Suprapubic skin (tissue), 4 donors: ENCODE measurements at regions not wholly inside any gene's neighbourhood (a gene's known extent, or its start where the extent isn't known, plus 50 kb on each side); places are given as distances from the start of the nearest gene placed in this dataset.

ENCODE experiments used
- POLR2A ChIP-seq, 2 donors: fragments of 450-650 bp; IDR thresholded peaks; one replicate each; pipeline ENCODE4 v1.6.1; 2017; ENCODE audit warnings: antibody characterized with exemption in 2 of 2, mild to moderate bottlenecking in 2 of 2, moderate library complexity in 2 of 2
- POLR2AphosphoS5 ChIP-seq, 3 donors: sonication (generic); formaldehyde crosslinking; IDR thresholded peaks; one replicate each; pipeline ENCODE4 v1.6.1; 2017; ENCODE audit warnings: antibody characterized with exemption in 3 of 3
- TF ChIP-seq, protein P1 (sequence below), 2 donors: fragments of 200-600 bp in 1 of 2; fragments of 450-650 bp in 1 of 2; sonication (generic) in 1 of 2; IDR thresholded peaks; one replicate each; pipeline ENCODE4 v1.5.1; 2016 to 2019; ENCODE audit warnings: antibody characterized with exemption in 2 of 2, mild to moderate bottlenecking in 1 of 2, moderate library complexity in 1 of 2

DNA sequence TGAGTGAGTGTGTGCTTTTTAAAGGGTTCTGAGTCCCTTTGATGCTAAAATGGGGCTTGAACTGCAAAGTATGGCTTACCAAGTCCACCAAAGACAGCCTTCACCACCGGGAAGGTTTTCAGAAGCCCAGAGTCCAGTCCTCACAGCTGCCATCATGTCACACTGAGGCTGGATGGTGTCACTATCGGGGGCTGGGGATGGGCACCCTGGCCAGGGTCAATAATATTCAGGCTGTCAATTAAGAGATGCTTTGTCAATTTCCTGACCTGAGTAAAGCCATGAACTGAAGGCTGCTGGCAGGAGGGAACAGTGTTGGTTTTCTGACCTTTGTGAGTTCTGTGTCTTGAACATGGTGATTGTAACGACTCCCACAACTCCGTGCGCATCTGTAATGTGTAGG lies 373.0 kb upstream of the B3GAT1 start:
- TF ChIP-seq, protein P1, sequence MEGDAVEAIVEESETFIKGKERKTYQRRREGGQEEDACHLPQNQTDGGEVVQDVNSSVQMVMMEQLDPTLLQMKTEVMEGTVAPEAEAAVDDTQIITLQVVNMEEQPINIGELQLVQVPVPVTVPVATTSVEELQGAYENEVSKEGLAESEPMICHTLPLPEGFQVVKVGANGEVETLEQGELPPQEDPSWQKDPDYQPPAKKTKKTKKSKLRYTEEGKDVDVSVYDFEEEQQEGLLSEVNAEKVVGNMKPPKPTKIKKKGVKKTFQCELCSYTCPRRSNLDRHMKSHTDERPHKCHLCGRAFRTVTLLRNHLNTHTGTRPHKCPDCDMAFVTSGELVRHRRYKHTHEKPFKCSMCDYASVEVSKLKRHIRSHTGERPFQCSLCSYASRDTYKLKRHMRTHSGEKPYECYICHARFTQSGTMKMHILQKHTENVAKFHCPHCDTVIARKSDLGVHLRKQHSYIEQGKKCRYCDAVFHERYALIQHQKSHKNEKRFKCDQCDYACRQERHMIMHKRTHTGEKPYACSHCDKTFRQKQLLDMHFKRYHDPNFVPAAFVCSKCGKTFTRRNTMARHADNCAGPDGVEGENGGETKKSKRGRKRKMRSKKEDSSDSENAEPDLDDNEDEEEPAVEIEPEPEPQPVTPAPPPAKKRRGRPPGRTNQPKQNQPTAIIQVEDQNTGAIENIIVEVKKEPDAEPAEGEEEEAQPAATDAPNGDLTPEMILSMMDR (IDR thresholded peaks at IDR 0.05): no peak
- TF ChIP-seq POLR2AphosphoS5 (IDR thresholded peaks at IDR 0.05): no peak
- no peak for TF ChIP-seq POLR2A (IDR thresholded peaks at IDR 0.05)
